Gastrocnemius medialis (tissue), 4 donors: ENCODE measurements at regions not wholly inside any gene's neighbourhood (a gene's known extent, or its start where the extent isn't known, plus 50 kb on each side); places are given as distances from the start of the nearest gene placed in this dataset.

Experiments used
- POLR2A ChIP-seq, 2 donors: fragments of 450-650 bp; IDR thresholded peaks; one replicate each; pipeline ENCODE4 v1.6.1; 2017; ENCODE audit warnings: antibody characterized with exemption in 2 of 2, mild to moderate bottlenecking in 2 of 2, moderate library complexity in 2 of 2
- TF ChIP-seq, protein P1 (sequence below), 5 experiments: fragments of 450-650 bp in 3 of 5; fragments of 200-600 bp in 2 of 5; sonication (generic) in 2 of 5; IDR thresholded peaks in 4 of 5; conservative IDR thresholded peaks in 1 of 5; 1 replicate in 4 of 5; 2 replicates in 1 of 5; pipeline ENCODE4 v1.5.1; 2016 to 2019; ENCODE audit warnings: antibody characterized with exemption in 5 of 5, mild to moderate bottlenecking in 3 of 5, moderate library complexity in 3 of 5

GRCh38 chr18:40949114-40949950, 1005.7 kb upstream of the PIK3C3 start:
- TF ChIP-seq, protein P1, sequence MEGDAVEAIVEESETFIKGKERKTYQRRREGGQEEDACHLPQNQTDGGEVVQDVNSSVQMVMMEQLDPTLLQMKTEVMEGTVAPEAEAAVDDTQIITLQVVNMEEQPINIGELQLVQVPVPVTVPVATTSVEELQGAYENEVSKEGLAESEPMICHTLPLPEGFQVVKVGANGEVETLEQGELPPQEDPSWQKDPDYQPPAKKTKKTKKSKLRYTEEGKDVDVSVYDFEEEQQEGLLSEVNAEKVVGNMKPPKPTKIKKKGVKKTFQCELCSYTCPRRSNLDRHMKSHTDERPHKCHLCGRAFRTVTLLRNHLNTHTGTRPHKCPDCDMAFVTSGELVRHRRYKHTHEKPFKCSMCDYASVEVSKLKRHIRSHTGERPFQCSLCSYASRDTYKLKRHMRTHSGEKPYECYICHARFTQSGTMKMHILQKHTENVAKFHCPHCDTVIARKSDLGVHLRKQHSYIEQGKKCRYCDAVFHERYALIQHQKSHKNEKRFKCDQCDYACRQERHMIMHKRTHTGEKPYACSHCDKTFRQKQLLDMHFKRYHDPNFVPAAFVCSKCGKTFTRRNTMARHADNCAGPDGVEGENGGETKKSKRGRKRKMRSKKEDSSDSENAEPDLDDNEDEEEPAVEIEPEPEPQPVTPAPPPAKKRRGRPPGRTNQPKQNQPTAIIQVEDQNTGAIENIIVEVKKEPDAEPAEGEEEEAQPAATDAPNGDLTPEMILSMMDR (IDR thresholded peaks at IDR 0.05 in 4 of 5, conservative IDR thresholded peaks at IDR 0.05 in 1 of 5), result no peak
- no peak for TF ChIP-seq POLR2A (IDR thresholded peaks at IDR 0.05)
